ENCODE measurements at regions not wholly inside any gene's neighbourhood (a gene's known extent, or its start where the extent isn't known, plus 50 kb on each side); places are given as distances from the start of the nearest gene placed in this dataset.

DNA sequence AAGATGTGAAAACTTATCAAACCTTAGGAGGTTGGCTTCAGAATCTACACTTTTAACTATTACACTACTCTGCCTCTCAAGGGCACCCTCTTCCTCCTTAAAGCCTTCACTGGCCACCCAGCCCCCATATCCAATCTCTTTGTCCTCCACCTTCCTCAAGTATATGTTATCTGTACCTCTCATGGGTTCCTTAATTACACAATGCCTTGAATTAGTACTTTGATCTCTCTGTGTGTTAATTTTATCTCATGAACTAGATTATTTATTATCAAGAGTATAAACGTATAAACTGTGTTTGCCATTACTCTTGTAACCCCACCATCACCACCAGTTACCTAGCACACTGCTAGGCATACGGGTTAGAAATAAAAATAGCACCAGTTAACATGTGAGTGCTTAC lies 83.3 kb downstream of the NCR2 start:
- H3K9me3 ChIP-seq (ENCODE audit: low read length): no peaks in the 10 kb centered on the region
- H3K79me2 ChIP-seq (ENCODE audit: insufficient read depth, low read length): no peaks in the 10 kb centered on the region
- no peak overlapping the region for H3K27ac ChIP-seq (ENCODE audit: low read depth, low read length, poor library complexity, severe bottlenecking)
- no peak overlapping the region for H3K4me3 ChIP-seq (ENCODE audit: low read depth, low read length, poor library complexity, severe bottlenecking)
- H3K4me2 ChIP-seq (ENCODE audit: low read length): no peak overlapping the region
- no peaks in the 10 kb centered on the region for H3K9me2 ChIP-seq (ENCODE audit: low read depth, low read length)
- H3K4me1 ChIP-seq (ENCODE audit: insufficient read depth, low read length, severe bottlenecking): no peaks in the 10 kb centered on the region
- peaks cover 12% of the 10 kb centered on the region; the same call in 1 of the 2 replicates for H3K27me3 ChIP-seq (ENCODE audit: insufficient read depth, low read length)
- TF ChIP-seq EZH2 (IDR thresholded peaks at IDR 0.05; ENCODE audit: borderline replicate concordance, low read length): no peak
- TF ChIP-seq, protein P1, sequence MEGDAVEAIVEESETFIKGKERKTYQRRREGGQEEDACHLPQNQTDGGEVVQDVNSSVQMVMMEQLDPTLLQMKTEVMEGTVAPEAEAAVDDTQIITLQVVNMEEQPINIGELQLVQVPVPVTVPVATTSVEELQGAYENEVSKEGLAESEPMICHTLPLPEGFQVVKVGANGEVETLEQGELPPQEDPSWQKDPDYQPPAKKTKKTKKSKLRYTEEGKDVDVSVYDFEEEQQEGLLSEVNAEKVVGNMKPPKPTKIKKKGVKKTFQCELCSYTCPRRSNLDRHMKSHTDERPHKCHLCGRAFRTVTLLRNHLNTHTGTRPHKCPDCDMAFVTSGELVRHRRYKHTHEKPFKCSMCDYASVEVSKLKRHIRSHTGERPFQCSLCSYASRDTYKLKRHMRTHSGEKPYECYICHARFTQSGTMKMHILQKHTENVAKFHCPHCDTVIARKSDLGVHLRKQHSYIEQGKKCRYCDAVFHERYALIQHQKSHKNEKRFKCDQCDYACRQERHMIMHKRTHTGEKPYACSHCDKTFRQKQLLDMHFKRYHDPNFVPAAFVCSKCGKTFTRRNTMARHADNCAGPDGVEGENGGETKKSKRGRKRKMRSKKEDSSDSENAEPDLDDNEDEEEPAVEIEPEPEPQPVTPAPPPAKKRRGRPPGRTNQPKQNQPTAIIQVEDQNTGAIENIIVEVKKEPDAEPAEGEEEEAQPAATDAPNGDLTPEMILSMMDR (IDR thresholded peaks at IDR 0.05; ENCODE audit: low read length): no peak
- H3K9ac ChIP-seq (ENCODE audit: low read length): no peak overlapping the region
- no peaks in the 10 kb centered on the region; the same call in 1 of the 2 replicates for H3K36me3 ChIP-seq (ENCODE audit: insufficient read depth, low read length)
- no peaks in the 10 kb centered on the region for H4K20me1 ChIP-seq (ENCODE audit: insufficient read depth, low read length)
- H3F3A ChIP-seq (ENCODE audit: insufficient read depth, low read length): no peaks in the 10 kb centered on the region
- no peak overlapping the region for H2AFZ ChIP-seq (ENCODE audit: low read length)

DNA sequence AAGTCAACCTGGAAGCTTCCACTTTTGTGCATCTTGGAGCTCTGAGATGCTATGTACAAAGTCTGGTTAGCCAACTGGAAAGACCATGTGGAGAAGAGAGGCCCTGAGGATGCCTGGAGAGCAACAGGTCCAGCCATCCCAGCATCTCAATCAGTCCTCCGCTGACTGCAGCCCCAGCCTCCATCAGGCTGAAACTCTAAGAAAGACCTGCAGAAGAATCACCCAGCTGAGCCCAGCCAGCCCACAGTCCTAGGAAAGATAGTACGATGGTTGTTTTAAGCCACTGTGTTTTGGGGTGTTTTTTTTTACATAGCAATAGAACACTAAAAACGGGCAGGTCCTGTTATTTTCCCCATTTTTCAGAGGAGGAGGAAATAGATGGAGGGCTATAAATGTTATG lies 84.0 kb downstream of the NCR2 start:
- Histone ChIP-seq H3K36me3 (ENCODE audit: insufficient read depth, low read length) (no peaks in the 10 kb centered on the region; the same call in 1 of the 2 replicates), H3F3A (ENCODE audit: insufficient read depth, low read length) (no peaks in the 10 kb centered on the region), H3K27me3 (ENCODE audit: insufficient read depth, low read length) (peaks cover 12% of the 10 kb centered on the region; the same call in 1 of the 2 replicates), H3K9me3 (ENCODE audit: low read length) (no peaks in the 10 kb centered on the region), H2AFZ (ENCODE audit: low read length) (no peak overlapping the region), H3K4me1 (ENCODE audit: insufficient read depth, low read length, severe bottlenecking) (no peaks in the 10 kb centered on the region), H4K20me1 (ENCODE audit: insufficient read depth, low read length) (no peaks in the 10 kb centered on the region), H3K9me2 (ENCODE audit: low read depth, low read length) (no peaks in the 10 kb centered on the region), H3K27ac (ENCODE audit: low read depth, low read length, poor library complexity, severe bottlenecking) (no peak overlapping the region), H3K4me3 (ENCODE audit: low read depth, low read length, poor library complexity, severe bottlenecking) (no peak overlapping the region), H3K79me2 (ENCODE audit: insufficient read depth, low read length) (no peaks in the 10 kb centered on the region), H3K4me2 (ENCODE audit: low read length) (no peak overlapping the region), H3K9ac (ENCODE audit: low read length) (no peak overlapping the region)
- TF ChIP-seq EZH2 (IDR thresholded peaks at IDR 0.05; ENCODE audit: borderline replicate concordance, low read length): no peak
- TF ChIP-seq, protein P1 (IDR thresholded peaks at IDR 0.05; ENCODE audit: low read length): no peak

DNA sequence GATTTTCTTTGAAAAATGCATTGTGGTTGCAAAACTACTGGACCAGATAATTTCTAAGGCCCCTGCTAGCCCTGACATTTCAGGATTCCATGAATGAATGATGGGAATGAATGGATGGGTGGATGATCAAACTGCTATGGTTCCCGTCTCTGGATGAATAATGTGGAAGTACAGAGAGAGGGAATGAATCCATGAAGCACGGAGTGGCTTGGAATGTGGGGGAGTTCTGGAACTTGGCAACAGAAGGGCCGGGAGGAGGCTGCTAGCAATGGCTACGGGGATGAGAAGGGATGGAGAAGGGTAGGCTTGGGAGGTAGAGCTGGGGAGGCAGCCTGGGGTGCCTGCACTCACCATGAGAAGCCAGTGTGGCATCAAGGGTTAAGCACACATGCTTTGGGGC lies 84.8 kb downstream of the NCR2 start:
- H3K27ac ChIP-seq (ENCODE audit: low read depth, low read length, poor library complexity, severe bottlenecking): no peak overlapping the region
- H3K79me2 ChIP-seq (ENCODE audit: insufficient read depth, low read length): no peaks in the 10 kb centered on the region
- H3K4me3 ChIP-seq (ENCODE audit: low read depth, low read length, poor library complexity, severe bottlenecking): no peak overlapping the region
- peaks cover 11% of the 10 kb centered on the region; the same call in 1 of the 2 replicates for H3K27me3 ChIP-seq (ENCODE audit: insufficient read depth, low read length)
- H4K20me1 ChIP-seq (ENCODE audit: insufficient read depth, low read length): no peaks in the 10 kb centered on the region
- H2AFZ ChIP-seq (ENCODE audit: low read length): no peak overlapping the region
- H3F3A ChIP-seq (ENCODE audit: insufficient read depth, low read length): no peaks in the 10 kb centered on the region
- no peaks in the 10 kb centered on the region; the same call in 1 of the 2 replicates for H3K36me3 ChIP-seq (ENCODE audit: insufficient read depth, low read length)
- H3K9me2 ChIP-seq (ENCODE audit: low read depth, low read length): no peaks in the 10 kb centered on the region
- H3K4me2 ChIP-seq (ENCODE audit: low read length): no peak overlapping the region
- no peaks in the 10 kb centered on the region for H3K4me1 ChIP-seq (ENCODE audit: insufficient read depth, low read length, severe bottlenecking)
- TF ChIP-seq, protein P1 (IDR thresholded peaks at IDR 0.05; ENCODE audit: low read length): no peak
- TF ChIP-seq EZH2 (IDR thresholded peaks at IDR 0.05; ENCODE audit: borderline replicate concordance, low read length): no peak
- H3K9ac ChIP-seq (ENCODE audit: low read length): no peak overlapping the region
- H3K9me3 ChIP-seq (ENCODE audit: low read length): no peaks in the 10 kb centered on the region

Data from OCI-LY1 (cell line).